Stimulated activated CD8-positive, alpha-beta memory T cell treated with anti-CD3 and anti-CD28 coated beads, Interleukin-7, amount 100 ng/mL, for 48 hours (primary cell): ENCODE measurements at regions not wholly inside any gene's neighbourhood (a gene's known extent, or its start where the extent isn't known, plus 50 kb on each side); places are given as distances from the start of the nearest gene placed in this dataset.
"Not testable (repeated sequence)": the region's sequence is repeated elsewhere in the genome, so short reads cannot be mapped to it uniquely, and the experiment has no call there.

Experiments used
- DNase-seq, 2 donors: peaks; one replicate each; pipeline ENCODE4 v3.0.0-alpha.2; 2020; ENCODE audit warnings: low read depth in 1 of 2; ENCODE audit errors: extremely low read depth in 1 of 2

- not testable (repeated sequence) for DNase-seq
Measured at GRCh38 chr7:65613644-65614289, 240.1 kb downstream of the ZNF92 start.

- DNase-seq: not testable (repeated sequence)
Measured at GRCh38 chr7:65616111-65616510, 242.5 kb downstream of the ZNF92 start.

GRCh38 chr7:65620216-65620615 lies 246.6 kb downstream of the ZNF92 start:
- not testable (repeated sequence) for DNase-seq

GRCh38 chr7:65621580-65622201 lies 248.0 kb downstream of the ZNF92 start:
- not testable (repeated sequence) for DNase-seq

- DNase-seq: not testable (repeated sequence)
Measured at GRCh38 chr7:65631236-65631635, 241.6 kb upstream of the VKORC1L1 start.

- DNase-seq: not testable (repeated sequence)
Measured at GRCh38 chr7:65633587-65634404, 239.1 kb upstream of the VKORC1L1 start.

GRCh38 chr7:65638918-65639317 lies 234.0 kb upstream of the VKORC1L1 start:
- not testable (repeated sequence) for DNase-seq

- not testable (repeated sequence) for DNase-seq
Measured at GRCh38 chr7:65639717-65640116, 233.2 kb upstream of the VKORC1L1 start.

- not testable (repeated sequence) for DNase-seq
Measured at GRCh38 chr7:65643498-65643897, 229.4 kb upstream of the VKORC1L1 start.

- DNase-seq: not testable (repeated sequence)
Measured at GRCh38 chr7:65647153-65647964, 225.5 kb upstream of the VKORC1L1 start.

GRCh38 chr7:65651174-65651573 lies 221.7 kb upstream of the VKORC1L1 start:
- DNase-seq: not testable (repeated sequence)

GRCh38 chr7:65651826-65652592 lies 220.9 kb upstream of the VKORC1L1 start:
- DNase-seq: not testable (repeated sequence)

- not testable (repeated sequence) for DNase-seq
Measured at GRCh38 chr7:65652669-65653068, 220.2 kb upstream of the VKORC1L1 start.

- not testable (repeated sequence) for DNase-seq
Measured at GRCh38 chr7:65656494-65657188, 216.2 kb upstream of the VKORC1L1 start.

- DNase-seq: not testable (repeated sequence)
Measured at GRCh38 chr7:65683362-65683761, 189.5 kb upstream of the VKORC1L1 start.

- not testable (repeated sequence) for DNase-seq
Measured at GRCh38 chr7:65699026-65699714, 173.7 kb upstream of the VKORC1L1 start.

GRCh38 chr7:65699715-65700356 lies 173.0 kb upstream of the VKORC1L1 start:
- not testable (repeated sequence) for DNase-seq

- not testable (repeated sequence) for DNase-seq
Measured at GRCh38 chr7:65719123-65719798, 153.6 kb upstream of the VKORC1L1 start.
